ENCODE measurements at regions not wholly inside any gene's neighbourhood (a gene's known extent, or its start where the extent isn't known, plus 50 kb on each side); places are given as distances from the start of the nearest gene placed in this dataset.
"Not testable (repeated sequence)": the region's sequence is repeated elsewhere in the genome, so short reads cannot be mapped to it uniquely, and the experiment has no call there.

GRCh38 chr13:18257686-18258085, 923.9 kb downstream of the TUBA3C start:
- TF ChIP-seq, protein P1, sequence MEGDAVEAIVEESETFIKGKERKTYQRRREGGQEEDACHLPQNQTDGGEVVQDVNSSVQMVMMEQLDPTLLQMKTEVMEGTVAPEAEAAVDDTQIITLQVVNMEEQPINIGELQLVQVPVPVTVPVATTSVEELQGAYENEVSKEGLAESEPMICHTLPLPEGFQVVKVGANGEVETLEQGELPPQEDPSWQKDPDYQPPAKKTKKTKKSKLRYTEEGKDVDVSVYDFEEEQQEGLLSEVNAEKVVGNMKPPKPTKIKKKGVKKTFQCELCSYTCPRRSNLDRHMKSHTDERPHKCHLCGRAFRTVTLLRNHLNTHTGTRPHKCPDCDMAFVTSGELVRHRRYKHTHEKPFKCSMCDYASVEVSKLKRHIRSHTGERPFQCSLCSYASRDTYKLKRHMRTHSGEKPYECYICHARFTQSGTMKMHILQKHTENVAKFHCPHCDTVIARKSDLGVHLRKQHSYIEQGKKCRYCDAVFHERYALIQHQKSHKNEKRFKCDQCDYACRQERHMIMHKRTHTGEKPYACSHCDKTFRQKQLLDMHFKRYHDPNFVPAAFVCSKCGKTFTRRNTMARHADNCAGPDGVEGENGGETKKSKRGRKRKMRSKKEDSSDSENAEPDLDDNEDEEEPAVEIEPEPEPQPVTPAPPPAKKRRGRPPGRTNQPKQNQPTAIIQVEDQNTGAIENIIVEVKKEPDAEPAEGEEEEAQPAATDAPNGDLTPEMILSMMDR (conservative IDR thresholded peaks at IDR 0.05; ENCODE audit: low read length) = not testable (repeated sequence)
- not testable (repeated sequence) for TF ChIP-seq EZH2phosphoT487 (IDR thresholded peaks at IDR 0.05; ENCODE audit: borderline replicate concordance, low read depth, low read length)
